Lower leg skin (tissue), 3 donors: ENCODE measurements at regions not wholly inside any gene's neighbourhood (a gene's known extent, or its start where the extent isn't known, plus 50 kb on each side); places are given as distances from the start of the nearest gene placed in this dataset.

Experiments used
- CTCF ChIP-seq, 3 donors: fragments of 450-650 bp; IDR thresholded peaks; one replicate each; pipeline ENCODE4 v1.5.1; 2016; ENCODE audit warnings: antibody characterized with exemption in 3 of 3, mild to moderate bottlenecking in 3 of 3, moderate library complexity in 2 of 3
- POLR2A ChIP-seq, 2 donors: fragments of 450-650 bp; IDR thresholded peaks; one replicate each; pipeline ENCODE4 v1.6.1; 2016 to 2017; ENCODE audit warnings: antibody characterized with exemption in 2 of 2, mild to moderate bottlenecking in 1 of 2, moderate library complexity in 1 of 2

- TF ChIP-seq CTCF (IDR thresholded peaks at IDR 0.05) (no peak), POLR2A (IDR thresholded peaks at IDR 0.05) (no peak)
These were observed 770.8 kb upstream of the ALG10B start for GRCh38 chr12:37545759-37546158.
